B cell (primary cell): ENCODE measurements at regions not wholly inside any gene's neighbourhood (a gene's known extent, or its start where the extent isn't known, plus 50 kb on each side); places are given as distances from the start of the nearest gene placed in this dataset.

Experiments used
- ATAC-seq: fragments of 200-7000 bp; cut with Tn5 transposase; one replicate; pipeline ENCODE4 v1.10.0; 2021; ENCODE audit warnings: low read depth, mild to moderate bottlenecking, moderate number of reproducible peaks, moderate library complexity
- CTCF ChIA-PET: fragments of 350-600 bp; sonication (Branson Sonifier 250); formaldehyde crosslinking; loops from one replicate; lab custom pipeline; 2021; ENCODE audit warnings: antibody characterized with exemption, inconsistent platforms; lab: Charles Lee
- POLR2A ChIA-PET: fragments of 350-600 bp; sonication (Branson Sonifier 250); formaldehyde crosslinking; loops from one replicate; lab custom pipeline; 2021; ENCODE audit warnings: antibody characterized with exemption; lab: Charles Lee
- DNase-seq: peaks from one replicate; pipeline ENCODE4 v3.0.0; 2013
- H2AFZ ChIP-seq: 2 replicates; pipeline ENCODE4 v1.6.1; 2012; ENCODE audit warnings: mild to moderate bottlenecking, low read depth, low read length; ENCODE audit not compliant: insufficient read depth, poor library complexity, severe bottlenecking
- H3K27ac ChIP-seq, 2 donors: 1 replicate in 1 of 2; 2 replicates in 1 of 2; pipeline ENCODE4 v1.5.1; 2012 to 2013; ENCODE audit warnings: low read length in 2 of 2, mild to moderate bottlenecking in 2 of 2, moderate library complexity in 1 of 2
- H3K27me3 ChIP-seq, 4 experiments: fragments of 200-600 bp in 1 of 4; sonication (generic) in 1 of 4; replicated peaks in 1 of 4; 1 replicate in 2 of 4; 2 replicates in 2 of 4; pipeline versions ENCODE4 v1.6.1 to v1.7.0; 2013 to 2016; ENCODE audit warnings: low read length in 3 of 4, mild to moderate bottlenecking in 2 of 4, mixed read lengths in 1 of 4, moderate library complexity in 1 of 4; ENCODE audit not compliant: insufficient read depth in 4 of 4, control insufficient read depth in 3 of 4; ENCODE audit errors: control extremely low read depth in 1 of 4
- H3K36me3 ChIP-seq, 2 experiments: replicated peaks in 1 of 2; 1 replicate in 1 of 2; 2 replicates in 1 of 2; pipeline versions ENCODE4 v1.6.1 to v1.7.1; 2013; ENCODE audit warnings: low read length in 1 of 2; ENCODE audit not compliant: insufficient read depth in 2 of 2, control insufficient read depth in 1 of 2; ENCODE audit errors: control extremely low read depth in 1 of 2, extremely low read depth in 1 of 2
- H3K4me1 ChIP-seq, 2 donors: fragments of 200-600 bp in 1 of 2; sonication (generic) in 1 of 2; 1 replicate in 1 of 2; 2 replicates in 1 of 2; pipeline versions ENCODE4 v1.5.1 to v1.6.1; 2013 to 2017; ENCODE audit warnings: low read length in 2 of 2; ENCODE audit not compliant: control insufficient read depth in 2 of 2, insufficient read depth in 2 of 2
- H3K4me2 ChIP-seq: replicated peaks from 2 replicates; pipeline ENCODE3; 2012; ENCODE audit warnings: mild to moderate bottlenecking, low read depth, low read length; ENCODE audit not compliant: poor library complexity, severe bottlenecking
- H3K4me3 ChIP-seq, 5 experiments: fragments of 200-600 bp in 1 of 5; sonication (generic) in 1 of 5; 1 replicate in 3 of 5; 2 replicates in 2 of 5; pipeline versions ENCODE4 v1.5.1 to v1.7.0; 2011 to 2016; ENCODE audit warnings: low read length in 4 of 5, mild to moderate bottlenecking in 4 of 5, low read depth in 2 of 5, control low read depth in 1 of 5, moderate library complexity in 1 of 5; ENCODE audit not compliant: insufficient read depth in 1 of 5; ENCODE audit errors: control extremely low read depth in 1 of 5, extremely low read depth in 1 of 5
- H3K79me2 ChIP-seq: fragments of 200-600 bp; sonication (generic); one replicate; pipeline ENCODE4 v1.6.0; 2016; ENCODE audit warnings: low read length; ENCODE audit not compliant: control insufficient read depth, insufficient read depth
- H3K9ac ChIP-seq: fragments of 200-600 bp; sonication (generic); 2 replicates; pipeline ENCODE4 v1.6.1; 2017; ENCODE audit warnings: mild to moderate bottlenecking, low read length, moderate library complexity
- H3K9me3 ChIP-seq, 3 donors: one replicate each; pipeline versions ENCODE4 v1.6.1 to v1.7.1; 2013; ENCODE audit warnings: low read length in 2 of 3; ENCODE audit not compliant: control insufficient read depth in 2 of 3, insufficient read depth in 1 of 3; ENCODE audit errors: control extremely low read depth in 1 of 3
- H4K20me1 ChIP-seq: 2 replicates; pipeline ENCODE4 v1.6.0; 2012; ENCODE audit warnings: mild to moderate bottlenecking, low read length; ENCODE audit not compliant: insufficient read depth, control insufficient read depth, poor library complexity, severe bottlenecking
- H3K27ac Mint-ChIP-seq: one replicate; pipeline ENCODE4 v1.8.0; 2021; ENCODE audit warnings: mixed read lengths
- H3K27me3 Mint-ChIP-seq: one replicate; pipeline ENCODE4 v1.8.0; 2021; ENCODE audit warnings: mixed read lengths
- H3K4me1 Mint-ChIP-seq: one replicate; pipeline ENCODE4 v1.8.0; 2021; ENCODE audit warnings: mixed read lengths
- H3K4me3 Mint-ChIP-seq: one replicate; pipeline ENCODE4 v1.8.0; 2021; ENCODE audit warnings: mixed read lengths
- H3K9me3 Mint-ChIP-seq: one replicate; pipeline ENCODE4 v1.8.0; 2022; ENCODE audit warnings: mixed read lengths; ENCODE audit not compliant: insufficient read depth
- EZH2 ChIP-seq: IDR thresholded peaks from 2 replicates; pipeline ENCODE4 v1.6.1; 2012; ENCODE audit warnings: borderline replicate concordance, low read depth, mild to moderate bottlenecking, moderate library complexity, low read length; ENCODE audit not compliant: insufficient read depth, poor library complexity, severe bottlenecking
- WGBS: methylation state at CpG from one replicate; pipeline ENCODE4 v1.1.5; 2013; ENCODE audit warnings: missing lambda C conversion rate; ENCODE audit not compliant: insufficient coverage; 5-methylcytosine and 5-hydroxymethylcytosine counted together
- intact Hi-C: fragments of 100-400 bp; cut with micrococcal nuclease; formaldehyde crosslinking; loops from one replicate; pipeline ENCODE4 v1.10.0; 2022
- TF ChIP-seq, protein P1 (sequence below): fragments of 200-600 bp; IDR thresholded peaks from one replicate; pipeline ENCODE4 v1.8.0; 2022; ENCODE audit warnings: antibody characterized with exemption, mild to moderate bottlenecking

DNA sequence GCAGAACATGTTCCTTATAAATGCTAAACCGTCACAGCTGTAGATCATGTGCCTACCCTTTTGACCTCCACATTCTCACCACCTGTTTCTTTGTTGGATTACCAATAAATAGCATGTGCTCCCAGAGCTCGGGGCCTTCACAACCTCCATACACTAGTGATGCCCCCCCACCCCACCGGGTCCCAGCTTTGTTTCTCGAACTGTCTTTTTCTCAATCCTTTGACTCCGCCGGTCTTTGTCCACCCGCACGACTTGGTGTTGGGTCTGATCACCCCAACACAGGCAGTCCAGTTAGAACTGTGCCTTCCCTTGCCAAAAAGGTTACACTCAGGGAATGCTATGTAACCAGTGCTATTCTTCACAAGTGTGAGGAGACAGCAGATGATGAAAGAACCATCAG, 485.9 kb upstream of the C9orf72 start:
- Histone ChIP-seq H3K9ac (no peak overlapping the region), H3K79me2 (no peaks in the 10 kb centered on the region), H2AFZ (no peak overlapping the region), H3K9me3 (no peaks in the 10 kb centered on the region), H3K4me1 (no peaks in the 10 kb centered on the region), H3K27ac (no peak overlapping the region), H3K36me3 (no peaks in the 10 kb centered on the region), H3K4me2 (no peak overlapping the region), H4K20me1 (no peaks in the 10 kb centered on the region), H3K4me3 (no peak overlapping the region), H3K27me3 (no peaks in the 10 kb centered on the region)
- ATAC-seq = no peak
- no peak overlapping the region for H3K27ac Mint-ChIP-seq
- TF ChIP-seq, protein P1, sequence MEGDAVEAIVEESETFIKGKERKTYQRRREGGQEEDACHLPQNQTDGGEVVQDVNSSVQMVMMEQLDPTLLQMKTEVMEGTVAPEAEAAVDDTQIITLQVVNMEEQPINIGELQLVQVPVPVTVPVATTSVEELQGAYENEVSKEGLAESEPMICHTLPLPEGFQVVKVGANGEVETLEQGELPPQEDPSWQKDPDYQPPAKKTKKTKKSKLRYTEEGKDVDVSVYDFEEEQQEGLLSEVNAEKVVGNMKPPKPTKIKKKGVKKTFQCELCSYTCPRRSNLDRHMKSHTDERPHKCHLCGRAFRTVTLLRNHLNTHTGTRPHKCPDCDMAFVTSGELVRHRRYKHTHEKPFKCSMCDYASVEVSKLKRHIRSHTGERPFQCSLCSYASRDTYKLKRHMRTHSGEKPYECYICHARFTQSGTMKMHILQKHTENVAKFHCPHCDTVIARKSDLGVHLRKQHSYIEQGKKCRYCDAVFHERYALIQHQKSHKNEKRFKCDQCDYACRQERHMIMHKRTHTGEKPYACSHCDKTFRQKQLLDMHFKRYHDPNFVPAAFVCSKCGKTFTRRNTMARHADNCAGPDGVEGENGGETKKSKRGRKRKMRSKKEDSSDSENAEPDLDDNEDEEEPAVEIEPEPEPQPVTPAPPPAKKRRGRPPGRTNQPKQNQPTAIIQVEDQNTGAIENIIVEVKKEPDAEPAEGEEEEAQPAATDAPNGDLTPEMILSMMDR = no peak
- no peak for TF ChIP-seq EZH2
- no peaks in the 10 kb centered on the region for H3K9me3 Mint-ChIP-seq
- intact Hi-C loops = no loop called here
- H3K27me3 Mint-ChIP-seq = no peaks in the 10 kb centered on the region
- 96% methylated on average over 7 of the region's 8 CpGs for WGBS
- no peak for DNase-seq
- CTCF ChIA-PET = interaction anchor here (0.5 kb wide), 1 partner anchor 380 kb away, joined by 3 read pairs; no protein-coding TSS in a partner anchor
- no peak overlapping the region for H3K4me3 Mint-ChIP-seq
- H3K4me1 Mint-ChIP-seq = no peaks in the 10 kb centered on the region
- POLR2A ChIA-PET = no interaction called here

DNA sequence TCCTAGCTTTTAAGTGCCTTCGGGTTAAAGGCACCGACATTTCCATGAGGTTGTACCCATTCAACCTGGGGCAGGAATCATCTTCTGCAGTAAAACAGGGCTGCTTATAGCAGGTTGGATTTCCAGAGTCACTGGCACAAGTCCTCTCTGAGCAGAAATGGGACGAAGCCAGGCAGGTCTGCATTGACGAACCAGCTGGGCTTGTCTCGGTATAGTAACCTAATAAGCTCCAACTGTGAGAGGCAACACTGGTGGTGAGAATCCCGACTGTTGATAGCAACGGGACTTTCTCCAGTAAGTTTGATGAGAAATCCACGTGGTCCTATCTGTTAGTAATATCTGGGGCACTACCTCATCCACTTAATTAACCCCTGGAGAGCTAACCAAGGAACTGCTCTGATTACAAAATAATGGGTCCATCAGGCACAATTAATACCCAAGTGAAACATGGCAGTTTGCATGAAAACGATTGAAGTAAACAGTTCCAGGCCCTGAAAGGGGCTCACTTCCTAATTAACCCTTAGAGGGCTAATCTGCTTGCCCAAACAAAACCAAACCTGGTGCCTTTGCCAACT, 491.0 kb upstream of the C9orf72 start:
- H3K4me2 ChIP-seq = no peak overlapping the region
- ATAC-seq (no peak), DNase-seq (no peak)
- no peaks in the 10 kb centered on the region for H3K27me3 Mint-ChIP-seq
- H3K4me1 Mint-ChIP-seq = no peaks in the 10 kb centered on the region
- no peaks in the 10 kb centered on the region for H3K9me3 Mint-ChIP-seq
- no peak overlapping the region for H3K9ac ChIP-seq
- intact Hi-C loops = no loop called here
- no peak overlapping the region for H3K27ac ChIP-seq
- no peak overlapping the region for H2AFZ ChIP-seq
- H3K4me3 ChIP-seq = no peak overlapping the region
- WGBS = 90% methylated on average over 5 of the region's 9 CpGs
- H3K36me3 ChIP-seq = no peaks in the 10 kb centered on the region
- H4K20me1 ChIP-seq = no peaks in the 10 kb centered on the region
- no peaks in the 10 kb centered on the region for H3K27me3 ChIP-seq
- no peaks in the 10 kb centered on the region for H3K4me1 ChIP-seq
- no peak overlapping the region for H3K27ac Mint-ChIP-seq
- TF ChIP-seq EZH2 = no peak
- TF ChIP-seq, protein P1 = no peak
- POLR2A ChIA-PET = no interaction called here
- no peak overlapping the region for H3K4me3 Mint-ChIP-seq
- no peaks in the 10 kb centered on the region for H3K79me2 ChIP-seq
- CTCF ChIA-PET = no interaction called here
- H3K9me3 ChIP-seq = no peaks in the 10 kb centered on the region
